NB4 (cell line): ENCODE measurements at regions not wholly inside any gene's neighbourhood (a gene's known extent, or its start where the extent isn't known, plus 50 kb on each side); places are given as distances from the start of the nearest gene placed in this dataset.

Source experiments
- CTCF ChIP-seq: IDR thresholded peaks from one replicate; pipeline ENCODE4 v1.5.1; 2012; ENCODE audit warnings: low read depth, low read length
- MAX ChIP-seq: IDR thresholded peaks from 2 replicates; pipeline ENCODE4 v1.6.1; 2011; ENCODE audit warnings: low read depth, low read length
- MYC ChIP-seq: IDR thresholded peaks from 2 replicates; pipeline ENCODE4 v1.6.1; 2011; ENCODE audit warnings: low read depth, low read length
- POLR2A ChIP-seq: IDR thresholded peaks from 2 replicates; pipeline ENCODE4 v1.6.1; 2011; ENCODE audit warnings: mild to moderate bottlenecking; ENCODE audit not compliant: insufficient read length; ENCODE audit errors: extremely low read depth

GRCh38 chr2:150255528-150255927, 231.9 kb downstream of the RND3 start:
- no peak for TF ChIP-seq CTCF
- no peak for TF ChIP-seq MAX
- TF ChIP-seq POLR2A, result no peak
- no peak for TF ChIP-seq MYC
